BJ (cell line): ENCODE measurements at regions not wholly inside any gene's neighbourhood (a gene's known extent, or its start where the extent isn't known, plus 50 kb on each side); places are given as distances from the start of the nearest gene placed in this dataset.

Experiments
- CTCF ChIA-PET: fragments of 350-600 bp; formaldehyde crosslinking; extraction: SDS; loops from one replicate; lab custom pipeline; 2021; ENCODE audit warnings: antibody characterized with exemption, inconsistent platforms; lab: Yijun Ruan, JAX
- POLR2A ChIA-PET: fragments of 300-600 bp; sonication (Branson Sonifier 250); formaldehyde crosslinking; extraction: SDS; loops from one replicate; lab custom pipeline; 2021; ENCODE audit warnings: antibody characterized with exemption; lab: Charles Lee
- DNase-seq: peaks from one replicate; pipeline ENCODE4 v3.0.0-alpha.2; 2011; ENCODE audit warnings: low read depth
- H3K27me3 ChIP-seq: 2 replicates; pipeline ENCODE4 v1.6.0; 2011; ENCODE audit warnings: low read length; ENCODE audit not compliant: control insufficient read depth, insufficient read depth
- H3K36me3 ChIP-seq: 2 replicates; pipeline ENCODE4 v1.5.1; 2011; ENCODE audit warnings: low read length; ENCODE audit not compliant: control insufficient read depth, insufficient read depth
- H3K4me3 ChIP-seq: 2 replicates; pipeline ENCODE4 v1.5.1; 2011; ENCODE audit warnings: low read depth, mild to moderate bottlenecking, control low read depth, low read length
- CTCF ChIP-seq: IDR thresholded peaks from 2 replicates; pipeline ENCODE4 v1.5.1; 2011; ENCODE audit warnings: low read depth, mild to moderate bottlenecking, control low read depth, inconsistent platforms, low read length, moderate library complexity; ENCODE audit not compliant: insufficient read depth

- no peak for TF ChIP-seq CTCF
- ChIA-PET CTCF (no interaction called here), POLR2A (no interaction called here)
- Histone ChIP-seq H3K27me3 (no peaks in the 10 kb centered on the region), H3K36me3 (no peaks in the 10 kb centered on the region), H3K4me3 (no peak overlapping the region)
- DNase-seq = no peak
These were observed 405.5 kb downstream of the ANKRD7 start for GRCh38 chr7:118629898-118630438.

GRCh38 chr7:118642396-118642795 is 417.9 kb downstream of the ANKRD7 start:
- ChIA-PET POLR2A (no interaction called here), CTCF (interaction anchor here (1.8 kb wide), 1 partner anchor 17 kb away, joined by 3 read pairs; no protein-coding TSS in a partner anchor)
- TF ChIP-seq CTCF = no peak

DNA sequence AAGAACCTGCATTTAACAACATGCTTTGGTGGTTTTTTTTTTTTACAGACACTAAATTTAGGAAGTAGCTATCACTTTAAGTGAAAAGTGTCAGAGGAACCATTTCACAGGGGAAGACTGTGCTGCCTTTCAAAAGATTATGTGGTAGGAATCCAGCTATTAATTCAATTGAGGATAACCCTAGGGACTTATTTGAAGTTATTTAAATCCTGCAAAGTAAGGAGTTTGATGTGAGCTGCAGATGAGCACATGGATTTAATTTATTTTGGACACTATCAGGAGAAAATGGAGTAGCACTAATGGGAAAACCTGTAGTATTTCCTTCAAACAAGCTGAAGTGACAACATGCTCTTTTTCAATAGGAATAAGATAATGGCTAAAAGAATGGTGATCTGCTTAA is 419.8 kb downstream of the ANKRD7 start:
- no peak for TF ChIP-seq CTCF
- ChIA-PET CTCF (no interaction called here), POLR2A (no interaction called here)
- no peak for DNase-seq
- Histone ChIP-seq H3K36me3 (no peaks in the 10 kb centered on the region), H3K27me3 (no peaks in the 10 kb centered on the region), H3K4me3 (no peak overlapping the region)

More at GRCh38 chr7:118642396-118642795, 417.9 kb downstream of the ANKRD7 start:
- no peak for DNase-seq
- Histone ChIP-seq H3K4me3 (no peak overlapping the region), H3K36me3 (no peaks in the 10 kb centered on the region), H3K27me3 (no peaks in the 10 kb centered on the region)

- TF ChIP-seq CTCF = no peak
- ChIA-PET CTCF (no interaction called here), POLR2A (no interaction called here)
- H3K36me3 ChIP-seq = no peaks in the 10 kb centered on the region
- DNase-seq = no peak
- H3K27me3 ChIP-seq = no peaks in the 10 kb centered on the region
- no peak overlapping the region for H3K4me3 ChIP-seq
These were observed 423.5 kb downstream of the ANKRD7 start for GRCh38 chr7:118648002-118648401.

DNA sequence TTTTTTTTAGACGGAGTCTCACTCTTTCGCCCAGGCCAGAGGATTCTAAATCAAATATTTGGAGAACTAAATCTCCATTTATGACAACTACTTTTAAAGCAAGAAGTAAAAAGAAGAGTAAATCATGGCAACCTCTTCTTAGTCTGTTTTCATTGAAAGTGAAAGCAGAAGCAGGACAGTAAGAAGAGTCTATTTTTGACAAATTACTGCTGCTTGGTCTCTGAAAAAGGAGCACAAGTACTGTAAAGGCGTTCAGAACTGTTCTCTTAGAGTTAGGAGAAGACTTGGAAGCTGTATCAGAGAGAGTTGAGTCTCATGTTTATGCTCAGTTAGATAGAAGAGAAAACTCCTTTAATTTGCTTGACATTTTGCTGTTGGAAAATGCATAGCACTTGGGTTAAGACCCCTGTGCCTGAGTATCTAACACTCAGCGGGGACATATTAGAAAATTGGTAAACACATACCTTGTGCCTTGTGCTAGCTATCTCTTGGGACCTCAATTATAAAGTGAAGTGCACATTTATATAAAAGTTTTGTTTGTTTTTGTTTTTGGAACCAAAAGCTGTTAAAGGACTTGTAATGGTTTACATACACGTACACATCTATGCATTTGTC is 433.0 kb downstream of the ANKRD7 start:
- H3K27me3 ChIP-seq = no peaks in the 10 kb centered on the region
- TF ChIP-seq CTCF = no peak
- DNase-seq = no peak
- ChIA-PET CTCF (no interaction called here), POLR2A (no interaction called here)
- H3K36me3 ChIP-seq = no peaks in the 10 kb centered on the region
- H3K4me3 ChIP-seq = no peak overlapping the region
